ENCODE measurements at regions not wholly inside any gene's neighbourhood (a gene's known extent, or its start where the extent isn't known, plus 50 kb on each side); places are given as distances from the start of the nearest gene placed in this dataset.
"Not testable (repeated sequence)": the region's sequence is repeated elsewhere in the genome, so short reads cannot be mapped to it uniquely, and the experiment has no call there.

- not testable (repeated sequence) for TF ChIP-seq POLR2A, CTCF (IDR thresholded peaks at IDR 0.05)
These were observed 1800.2 kb downstream of the MRPL39 start for GRCh38 chr21:23806966-23807548.
